H9 (cell line): ENCODE measurements at regions not wholly inside any gene's neighbourhood (a gene's known extent, or its start where the extent isn't known, plus 50 kb on each side); places are given as distances from the start of the nearest gene placed in this dataset.
A peak's percentile ranks its signal among the peaks of the same experiment; 100 is the strongest.
"Not testable (repeated sequence)": the region's sequence is repeated elsewhere in the genome, so short reads cannot be mapped to it uniquely, and the experiment has no call there.

Experiments
- DNase-seq: peaks from one replicate; pipeline ENCODE4 v3.0.0-alpha.2; 2017
- H2AFZ ChIP-seq: one replicate; pipeline ENCODE4 v1.6.1; 2013; ENCODE audit warnings: mild to moderate bottlenecking, low read length, control low read depth, moderate library complexity
- H2AK5ac ChIP-seq: 2 replicates; pipeline ENCODE4 v1.6.1; 2013; ENCODE audit warnings: low read length, control low read depth, mixed read lengths; ENCODE audit not compliant: insufficient read length
- H2BK120ac ChIP-seq: one replicate; pipeline ENCODE4 v1.6.1; 2013; ENCODE audit warnings: low read depth, mild to moderate bottlenecking, low read length, control low read depth, inconsistent platforms; ENCODE audit not compliant: poor library complexity, severe bottlenecking
- H2BK12ac ChIP-seq: 2 replicates; pipeline ENCODE4 v1.6.1; 2013; ENCODE audit warnings: low read length, control low read depth, mixed read lengths, low read depth; ENCODE audit not compliant: insufficient read length
- H2BK15ac ChIP-seq: 2 replicates; pipeline ENCODE4 v1.6.1; 2013; ENCODE audit warnings: low read depth, low read length, control low read depth
- H2BK20ac ChIP-seq: one replicate; pipeline ENCODE4 v1.6.1; 2013; ENCODE audit warnings: low read depth, mild to moderate bottlenecking, low read length, control low read depth, inconsistent platforms; ENCODE audit not compliant: poor library complexity, severe bottlenecking
- H2BK5ac ChIP-seq: 2 replicates; pipeline ENCODE4 v1.6.1; 2013; ENCODE audit warnings: low read length, control low read depth, mixed read lengths; ENCODE audit not compliant: insufficient read length
- H3K14ac ChIP-seq: 2 replicates; pipeline ENCODE4 v1.6.1; 2013; ENCODE audit warnings: low read length, control low read depth; ENCODE audit not compliant: insufficient read depth
- H3K18ac ChIP-seq: 2 replicates; pipeline ENCODE4 v1.6.1; 2013; ENCODE audit warnings: low read depth, mild to moderate bottlenecking, mixed read lengths, low read length, control low read depth; ENCODE audit not compliant: insufficient read length
- H3K23ac ChIP-seq: 2 replicates; pipeline ENCODE4 v1.6.1; 2013; ENCODE audit warnings: low read length, control low read depth, mixed read lengths, low read depth; ENCODE audit not compliant: insufficient read length
- H3K23me2 ChIP-seq: 2 replicates; pipeline ENCODE4 v1.6.1; 2013; ENCODE audit warnings: low read depth, mild to moderate bottlenecking, mixed read lengths, low read length, control low read depth; ENCODE audit not compliant: insufficient read length, poor library complexity, severe bottlenecking
- H3K27ac ChIP-seq: 2 replicates; pipeline ENCODE4 v1.5.1; 2013; ENCODE audit warnings: low read length, control low read depth, mixed read lengths, low read depth; ENCODE audit not compliant: insufficient read length
- H3K27me3 ChIP-seq: 2 replicates; pipeline ENCODE4 v1.6.1; 2013; ENCODE audit warnings: low read length, control low read depth, inconsistent platforms; ENCODE audit not compliant: insufficient read depth
- H3K4ac ChIP-seq: 2 replicates; pipeline ENCODE4 v1.6.1; 2013; ENCODE audit warnings: low read depth, mild to moderate bottlenecking, control low read depth, inconsistent platforms, low read length, moderate library complexity
- H3K4me1 ChIP-seq: 2 replicates; pipeline ENCODE4 v1.6.1; 2013; ENCODE audit warnings: low read length, control low read depth, inconsistent platforms; ENCODE audit not compliant: insufficient read depth
- H3K4me2 ChIP-seq: 2 replicates; pipeline ENCODE4 v1.6.1; 2013; ENCODE audit warnings: low read length, control low read depth, mixed read lengths; ENCODE audit not compliant: insufficient read length, insufficient read depth
- H3K56ac ChIP-seq: 2 replicates; pipeline ENCODE4 v1.6.1; 2013; ENCODE audit warnings: low read depth, mild to moderate bottlenecking, mixed read lengths, low read length, control low read depth; ENCODE audit not compliant: insufficient read length
- H3K79me1 ChIP-seq: 2 replicates; pipeline ENCODE4 v1.6.1; 2013; ENCODE audit warnings: low read depth, mild to moderate bottlenecking, moderate library complexity, low read length, control low read depth, inconsistent platforms; ENCODE audit not compliant: insufficient read depth, poor library complexity, severe bottlenecking
- H3K79me2 ChIP-seq: 2 replicates; pipeline ENCODE4 v1.6.1; 2013; ENCODE audit warnings: low read length, control low read depth, inconsistent platforms; ENCODE audit not compliant: insufficient read depth
- H3K9ac ChIP-seq: 2 replicates; pipeline ENCODE4 v1.6.1; 2013; ENCODE audit warnings: low read length, control low read depth, mixed read lengths; ENCODE audit not compliant: insufficient read length; ENCODE audit errors: extremely low read depth
- H3K9me3 ChIP-seq: one replicate; pipeline ENCODE4 v1.6.1; 2013; ENCODE audit warnings: low read depth, low read length, inconsistent platforms; ENCODE audit not compliant: control insufficient read depth
- H3T11ph ChIP-seq: one replicate; pipeline ENCODE4 v1.6.1; 2013; ENCODE audit warnings: mild to moderate bottlenecking, low read length, control low read depth, inconsistent platforms
- H4K20me1 ChIP-seq: one replicate; pipeline ENCODE4 v1.6.1; 2013; ENCODE audit not compliant: control insufficient read depth, insufficient read length, insufficient read depth
- H4K5ac ChIP-seq: 2 replicates; pipeline ENCODE4 v1.6.1; 2013; ENCODE audit warnings: low read depth, mild to moderate bottlenecking, mixed read lengths, low read length, control low read depth; ENCODE audit not compliant: insufficient read length
- H4K8ac ChIP-seq: replicated peaks from 2 replicates; pipeline ENCODE4 v1.6.1; 2013; ENCODE audit warnings: low read length, control low read depth, mixed read lengths, low read depth; ENCODE audit not compliant: insufficient read length
- H4K91ac ChIP-seq: 2 replicates; pipeline ENCODE4 v1.6.1; 2013; ENCODE audit warnings: low read depth, mild to moderate bottlenecking, moderate library complexity, mixed read lengths, low read length, control low read depth; ENCODE audit not compliant: insufficient read length
- H3K27ac Mint-ChIP-seq, 3 experiments: 2 replicates in 2 of 3; 3 replicates in 1 of 3; pipeline ENCODE4 v1.8.0; 2020 to 2021; ENCODE audit warnings: mixed read lengths in 3 of 3, mild to moderate bottlenecking in 1 of 3, moderate library complexity in 1 of 3
- H3K27me3 Mint-ChIP-seq: 2 replicates; pipeline ENCODE4 v1.8.0; 2021; ENCODE audit warnings: low read depth, mild to moderate bottlenecking, moderate library complexity, mixed read lengths
- H3K36me3 Mint-ChIP-seq, 3 experiments: 2 replicates in 2 of 3; 3 replicates in 1 of 3; pipeline ENCODE4 v1.8.0; 2020 to 2021; ENCODE audit warnings: low read depth in 3 of 3, mixed read lengths in 3 of 3; ENCODE audit not compliant: insufficient read depth in 1 of 3
- H3K4me1 Mint-ChIP-seq, 2 experiments: 2 replicates each; pipeline ENCODE4 v1.8.0; 2020; ENCODE audit warnings: mixed read lengths in 2 of 2
- H3K4me3 Mint-ChIP-seq, 2 experiments: 2 replicates in 1 of 2; 3 replicates in 1 of 2; pipeline ENCODE4 v1.8.0; 2020 to 2021; ENCODE audit warnings: mild to moderate bottlenecking in 2 of 2, mixed read lengths in 2 of 2, moderate library complexity in 1 of 2
- H3K9me3 Mint-ChIP-seq, 2 experiments: 2 replicates in 1 of 2; 3 replicates in 1 of 2; pipeline ENCODE4 v1.8.0; 2020; ENCODE audit warnings: mild to moderate bottlenecking in 2 of 2, mixed read lengths in 2 of 2, moderate library complexity in 1 of 2
- WGBS: extraction: QIAGEN DNeasy Blood & Tissue Kit; methylation state at CpG from one replicate; pipeline ENCODE4 v1.1.7; 2013; ENCODE audit warnings: missing lambda C conversion rate, low lambda C conversion rate, mixed read lengths; ENCODE audit not compliant: insufficient read length; ENCODE audit errors: extremely low coverage; 5-methylcytosine and 5-hydroxymethylcytosine counted together

- Mint-ChIP-seq H3K4me1 (peaks cover 21 to 54% of the 10 kb centered on the region in 2 experiments), H3K36me3 (peaks cover 18 to 19% (median 18%) of the 10 kb centered on the region in 3 experiments)
- not testable (repeated sequence) for H3K79me2 ChIP-seq
Measured at GRCh38 chr1:72983011-72983410, 700.7 kb upstream of the NEGR1 start.

More at GRCh38 chr1:72983011-72983410, 700.7 kb upstream of the NEGR1 start:
- H3K4ac ChIP-seq, H3K27me3 ChIP-seq, H4K20me1 ChIP-seq, H3K27ac ChIP-seq, H3K4me1 ChIP-seq, H3K18ac ChIP-seq, DNase-seq, H4K5ac ChIP-seq, H3K27me3 Mint-ChIP-seq, H3K14ac ChIP-seq, H4K91ac ChIP-seq, H3K23me2 ChIP-seq, H3K9ac ChIP-seq, H3T11ph ChIP-seq, H2AK5ac ChIP-seq, H2BK15ac ChIP-seq, H4K8ac ChIP-seq, H3K23ac ChIP-seq, H2AFZ ChIP-seq, H2BK12ac ChIP-seq, H3K9me3 ChIP-seq, H3K56ac ChIP-seq, H2BK20ac ChIP-seq, H2BK120ac ChIP-seq, H2BK5ac ChIP-seq, H3K79me1 ChIP-seq, H3K4me2 ChIP-seq: not testable (repeated sequence)
- WGBS = no CpG with 5 or more reads among the region's 15 CpGs
- H3K4me3 Mint-ChIP-seq = peak overlapping the region in 1 of 2 experiments; percentile 59; a peak in 2 of 5 replicates
- peak overlapping the region in 1 of 3 experiments; percentile 60; a peak in 1 of 7 replicates for H3K27ac Mint-ChIP-seq
- H3K9me3 Mint-ChIP-seq = peaks cover 10% of the 10 kb centered on the region in 2 experiments
